GM12873 (cell line): ENCODE measurements at regions not wholly inside any gene's neighbourhood (a gene's known extent, or its start where the extent isn't known, plus 50 kb on each side); places are given as distances from the start of the nearest gene placed in this dataset.

ENCODE experiments used
- TF ChIP-seq, protein P1 (sequence below): IDR thresholded peaks from 2 replicates; pipeline ENCODE4 v1.5.1; 2012; ENCODE audit warnings: low read depth, mild to moderate bottlenecking, moderate library complexity, low read length, control low read depth; ENCODE audit not compliant: insufficient read depth; ENCODE audit errors: missing control alignments

- TF ChIP-seq, protein P1, sequence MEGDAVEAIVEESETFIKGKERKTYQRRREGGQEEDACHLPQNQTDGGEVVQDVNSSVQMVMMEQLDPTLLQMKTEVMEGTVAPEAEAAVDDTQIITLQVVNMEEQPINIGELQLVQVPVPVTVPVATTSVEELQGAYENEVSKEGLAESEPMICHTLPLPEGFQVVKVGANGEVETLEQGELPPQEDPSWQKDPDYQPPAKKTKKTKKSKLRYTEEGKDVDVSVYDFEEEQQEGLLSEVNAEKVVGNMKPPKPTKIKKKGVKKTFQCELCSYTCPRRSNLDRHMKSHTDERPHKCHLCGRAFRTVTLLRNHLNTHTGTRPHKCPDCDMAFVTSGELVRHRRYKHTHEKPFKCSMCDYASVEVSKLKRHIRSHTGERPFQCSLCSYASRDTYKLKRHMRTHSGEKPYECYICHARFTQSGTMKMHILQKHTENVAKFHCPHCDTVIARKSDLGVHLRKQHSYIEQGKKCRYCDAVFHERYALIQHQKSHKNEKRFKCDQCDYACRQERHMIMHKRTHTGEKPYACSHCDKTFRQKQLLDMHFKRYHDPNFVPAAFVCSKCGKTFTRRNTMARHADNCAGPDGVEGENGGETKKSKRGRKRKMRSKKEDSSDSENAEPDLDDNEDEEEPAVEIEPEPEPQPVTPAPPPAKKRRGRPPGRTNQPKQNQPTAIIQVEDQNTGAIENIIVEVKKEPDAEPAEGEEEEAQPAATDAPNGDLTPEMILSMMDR: no peak
Observed at GRCh38 chr4:54587107-54587891, 70.5 kb upstream of the KIT start.

DNA sequence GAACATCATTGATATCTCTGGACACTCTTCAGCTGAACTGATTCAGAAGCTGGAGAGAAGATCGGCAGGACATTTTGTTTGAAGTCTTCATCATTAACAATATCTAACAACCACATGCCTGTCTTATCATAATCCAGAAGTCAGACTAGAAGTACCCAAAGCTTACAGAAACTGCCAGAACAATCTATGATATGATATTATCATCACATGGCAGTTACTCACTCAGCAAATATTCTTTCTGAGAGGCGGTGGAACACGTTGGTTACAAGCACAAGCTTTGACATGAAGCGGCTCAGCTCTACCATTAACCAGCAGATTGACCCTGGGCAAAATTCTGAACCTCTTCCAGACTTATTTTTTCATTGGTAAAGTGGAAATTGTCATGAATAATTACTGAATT lies 69.4 kb upstream of the KIT start:
- TF ChIP-seq, protein P1: no peak

- TF ChIP-seq, protein P1: no peak
Observed at GRCh38 chr4:54589586-54589985, 68.2 kb upstream of the KIT start.

GRCh38 chr4:54593795-54594322 lies 63.9 kb upstream of the KIT start:
- TF ChIP-seq, protein P1: no peak

DNA sequence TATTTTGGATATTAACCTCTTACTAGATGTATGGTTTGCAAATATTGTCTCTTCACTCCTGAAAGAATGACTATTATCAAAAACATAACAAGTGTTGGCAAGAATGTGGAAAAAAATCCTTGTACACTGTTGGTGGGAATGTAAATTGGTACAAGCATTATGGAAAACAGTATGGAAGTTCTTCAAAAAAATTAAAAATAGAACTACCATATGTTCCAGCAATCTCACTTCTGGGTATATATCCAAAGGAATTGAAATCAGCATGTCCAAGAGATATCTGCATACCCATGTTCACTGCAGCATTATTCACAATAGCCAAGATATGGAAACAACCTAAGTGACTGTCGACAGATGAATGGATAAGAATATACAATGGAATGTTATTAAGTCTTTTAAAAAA lies 61.6 kb upstream of the KIT start:
- TF ChIP-seq, protein P1: no peak

- TF ChIP-seq, protein P1: no peak
Observed at GRCh38 chr4:54607067-54607466, 50.7 kb upstream of the KIT start.

GRCh38 chr4:54607521-54607920 lies 50.2 kb upstream of the KIT start:
- TF ChIP-seq, protein P1: no peak
